ENCODE measurements at regions not wholly inside any gene's neighbourhood (a gene's known extent, or its start where the extent isn't known, plus 50 kb on each side); places are given as distances from the start of the nearest gene placed in this dataset.

DNA sequence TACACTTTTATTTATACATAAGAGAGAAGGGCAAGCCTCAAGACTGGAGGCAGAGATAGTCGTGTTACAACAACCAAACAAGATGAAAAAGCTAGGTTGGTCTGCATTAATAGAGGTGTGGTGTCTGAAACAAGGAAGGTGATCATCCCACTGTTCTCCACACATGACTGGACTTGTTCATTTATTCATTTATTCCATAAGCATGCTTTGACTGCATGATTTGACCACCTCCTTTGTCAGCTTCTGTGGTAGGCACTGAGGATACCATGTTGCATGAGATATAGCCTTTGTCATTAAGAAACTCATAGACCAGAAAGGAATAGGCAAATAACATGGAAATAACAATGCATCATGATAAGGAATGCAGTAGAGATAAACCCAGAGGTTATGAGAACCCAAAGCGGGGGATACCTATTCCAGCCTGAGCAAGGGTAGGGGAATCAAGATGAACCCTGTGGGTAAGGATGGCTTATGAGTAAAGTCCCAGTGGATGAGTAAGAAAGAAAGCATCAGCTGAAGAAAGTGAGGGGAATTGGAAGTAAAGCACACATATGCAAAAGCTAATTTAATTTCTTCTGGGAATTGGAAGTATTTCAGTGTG is 173.7 kb upstream of the FGGY start:
- H4K20me1 ChIP-seq (ENCODE audit: insufficient read depth, low read length), result no peaks in the 10 kb centered on the region
- H3K36me3 ChIP-seq (ENCODE audit: insufficient read depth, low read length), result no peaks in the 10 kb centered on the region
- H2AFZ ChIP-seq (ENCODE audit: low read length), result no peak overlapping the region
- peaks cover 44% of the 10 kb centered on the region for H3K4me1 ChIP-seq (ENCODE audit: insufficient read depth, low read length)
- H3K4me2 ChIP-seq (ENCODE audit: insufficient read depth, low read length), result no peak overlapping the region
- no peak overlapping the region for H3K4me3 ChIP-seq (ENCODE audit: insufficient read depth, low read length)
- H3K27ac ChIP-seq (ENCODE audit: low read depth, low read length), result peak overlapping the region; percentile 75
- H3K9me3 ChIP-seq (ENCODE audit: low read depth, low read length), result no peaks in the 10 kb centered on the region
- H3K79me2 ChIP-seq (ENCODE audit: insufficient read depth, low read length), result no peaks in the 10 kb centered on the region
- no peak for TF ChIP-seq CTCF (IDR thresholded peaks at IDR 0.05; ENCODE audit: extremely low read depth, low read depth, low read length)
- DNase-seq (ENCODE audit: insufficient read length, low spot score, missing footprints), result no peak
- no peaks in the 10 kb centered on the region for H3K27me3 ChIP-seq (ENCODE audit: insufficient read depth, low read length)

DNA sequence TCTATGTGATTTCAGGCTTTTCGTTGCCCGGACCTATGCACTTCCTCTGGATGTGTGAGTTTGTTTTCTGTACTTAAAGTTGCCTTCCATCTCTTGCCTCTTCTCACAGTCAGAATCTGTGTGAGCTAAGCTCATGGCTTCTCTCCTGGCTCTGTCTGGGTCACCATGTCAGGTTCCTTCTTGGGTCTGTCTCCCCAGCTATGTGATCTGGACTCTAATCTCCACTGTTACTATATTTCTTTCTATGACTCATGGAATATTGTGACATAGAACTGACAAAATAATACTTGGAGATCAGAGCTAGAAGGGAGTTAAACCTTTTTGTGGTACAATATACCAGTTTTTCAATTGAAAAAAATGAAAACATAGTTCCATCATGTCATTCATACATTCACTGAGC is 172.7 kb upstream of the FGGY start:
- H3K27me3 ChIP-seq (ENCODE audit: insufficient read depth, low read length), result no peaks in the 10 kb centered on the region
- H3K36me3 ChIP-seq (ENCODE audit: insufficient read depth, low read length), result no peaks in the 10 kb centered on the region
- no peak overlapping the region for H3K4me3 ChIP-seq (ENCODE audit: insufficient read depth, low read length)
- no peak for DNase-seq (ENCODE audit: insufficient read length, low spot score, missing footprints)
- H3K79me2 ChIP-seq (ENCODE audit: insufficient read depth, low read length), result no peaks in the 10 kb centered on the region
- no peaks in the 10 kb centered on the region for H3K9me3 ChIP-seq (ENCODE audit: low read depth, low read length)
- H4K20me1 ChIP-seq (ENCODE audit: insufficient read depth, low read length), result no peaks in the 10 kb centered on the region
- H2AFZ ChIP-seq (ENCODE audit: low read length), result no peak overlapping the region
- H3K4me2 ChIP-seq (ENCODE audit: insufficient read depth, low read length), result no peak overlapping the region
- peaks cover 54% of the 10 kb centered on the region for H3K4me1 ChIP-seq (ENCODE audit: insufficient read depth, low read length)
- peak overlapping the region; percentile 75 for H3K27ac ChIP-seq (ENCODE audit: low read depth, low read length)
- no peak for TF ChIP-seq CTCF (IDR thresholded peaks at IDR 0.05; ENCODE audit: extremely low read depth, low read depth, low read length)

DNA sequence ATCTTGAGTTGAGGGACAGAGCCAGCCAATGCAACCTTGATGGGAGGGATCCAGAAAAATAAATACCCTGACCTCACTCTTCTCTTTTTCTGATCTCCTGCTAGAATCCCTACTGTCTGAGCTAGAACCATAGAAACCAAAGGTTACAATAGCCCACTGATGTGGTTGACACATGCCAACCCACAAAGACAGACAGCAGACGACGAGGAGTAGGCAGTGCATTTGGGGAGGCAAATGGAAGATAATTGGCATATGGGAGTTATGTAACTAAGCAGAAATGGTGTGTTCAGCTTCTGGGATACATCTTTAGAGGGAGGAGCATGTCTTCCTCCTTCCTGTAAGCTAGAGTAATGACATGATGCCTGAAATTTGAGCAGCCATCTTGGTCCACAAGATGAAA is 171.7 kb upstream of the FGGY start:
- TF ChIP-seq CTCF (IDR thresholded peaks at IDR 0.05; ENCODE audit: extremely low read depth, low read depth, low read length), result no peak
- H3K4me2 ChIP-seq (ENCODE audit: insufficient read depth, low read length), result no peak overlapping the region
- DNase-seq (ENCODE audit: insufficient read length, low spot score, missing footprints), result no peak
- no peaks in the 10 kb centered on the region for H3K36me3 ChIP-seq (ENCODE audit: insufficient read depth, low read length)
- H3K9me3 ChIP-seq (ENCODE audit: low read depth, low read length), result no peaks in the 10 kb centered on the region
- H3K4me3 ChIP-seq (ENCODE audit: insufficient read depth, low read length), result no peak overlapping the region
- peaks cover 57% of the 10 kb centered on the region for H3K4me1 ChIP-seq (ENCODE audit: insufficient read depth, low read length)
- no peaks in the 10 kb centered on the region for H4K20me1 ChIP-seq (ENCODE audit: insufficient read depth, low read length)
- peak overlapping the region; percentile 75 for H3K27ac ChIP-seq (ENCODE audit: low read depth, low read length)
- no peaks in the 10 kb centered on the region for H3K27me3 ChIP-seq (ENCODE audit: insufficient read depth, low read length)
- H3K79me2 ChIP-seq (ENCODE audit: insufficient read depth, low read length), result no peaks in the 10 kb centered on the region
- H2AFZ ChIP-seq (ENCODE audit: low read length), result peak overlapping the region; percentile 32

GRCh38 chr1:59125676-59126320 is 171.1 kb upstream of the FGGY start:
- H3K27me3 ChIP-seq (ENCODE audit: insufficient read depth, low read length), result no peaks in the 10 kb centered on the region
- peak overlapping the region; percentile 31 for H3K4me2 ChIP-seq (ENCODE audit: insufficient read depth, low read length)
- peaks cover 57% of the 10 kb centered on the region for H3K4me1 ChIP-seq (ENCODE audit: insufficient read depth, low read length)
- H4K20me1 ChIP-seq (ENCODE audit: insufficient read depth, low read length), result no peaks in the 10 kb centered on the region
- H3K79me2 ChIP-seq (ENCODE audit: insufficient read depth, low read length), result no peaks in the 10 kb centered on the region
- peak overlapping the region; percentile 75 for H3K27ac ChIP-seq (ENCODE audit: low read depth, low read length)
- no peak for DNase-seq (ENCODE audit: insufficient read length, low spot score, missing footprints)
- H3K9me3 ChIP-seq (ENCODE audit: low read depth, low read length), result no peaks in the 10 kb centered on the region
- H3K4me3 ChIP-seq (ENCODE audit: insufficient read depth, low read length), result no peak overlapping the region
- no peaks in the 10 kb centered on the region for H3K36me3 ChIP-seq (ENCODE audit: insufficient read depth, low read length)
- TF ChIP-seq CTCF (IDR thresholded peaks at IDR 0.05; ENCODE audit: extremely low read depth, low read depth, low read length), result no peak
- H2AFZ ChIP-seq (ENCODE audit: low read length), result peak overlapping the region; percentile 32

All from osteoblast (primary cell).